Ishikawa (cell line): ENCODE measurements at regions not wholly inside any gene's neighbourhood (a gene's known extent, or its start where the extent isn't known, plus 50 kb on each side); places are given as distances from the start of the nearest gene placed in this dataset.

Source experiments
- CEBPB ChIP-seq: IDR thresholded peaks from 2 replicates; pipeline ENCODE4 v1.6.1; 2012
- CREB1 ChIP-seq: IDR thresholded peaks from 2 replicates; pipeline ENCODE4 v1.6.1; 2012; ENCODE audit warnings: low read depth
- EGR1 ChIP-seq: IDR thresholded peaks from 2 replicates; pipeline ENCODE4 v1.6.1; 2012
- EP300 ChIP-seq: IDR thresholded peaks from 2 replicates; pipeline ENCODE4 v1.6.1; 2012; ENCODE audit warnings: borderline replicate concordance
- FOXM1 ChIP-seq: IDR thresholded peaks from 2 replicates; pipeline ENCODE4 v1.6.1; 2012; ENCODE audit warnings: low read depth, borderline replicate concordance
- NFIC ChIP-seq: IDR thresholded peaks from 2 replicates; pipeline ENCODE4 v1.6.1; 2012
- RAD21 ChIP-seq: IDR thresholded peaks from 2 replicates; pipeline ENCODE4 v1.6.1; 2012; ENCODE audit warnings: low read depth
- REST ChIP-seq: IDR thresholded peaks from 2 replicates; pipeline ENCODE4 v1.6.1; 2012; ENCODE audit warnings: low read depth, mild to moderate bottlenecking
- TAF1 ChIP-seq: IDR thresholded peaks from 2 replicates; pipeline ENCODE4 v1.6.1; 2012; ENCODE audit warnings: low read depth, mild to moderate bottlenecking
- TCF12 ChIP-seq: IDR thresholded peaks from 2 replicates; pipeline ENCODE4 v1.6.1; 2012; ENCODE audit warnings: low read depth
- TEAD4 ChIP-seq: IDR thresholded peaks from 2 replicates; pipeline ENCODE4 v1.6.1; 2012
- YY1 ChIP-seq: IDR thresholded peaks from 2 replicates; pipeline ENCODE4 v1.6.1; 2012; ENCODE audit warnings: low read depth
- ZBTB7A ChIP-seq: IDR thresholded peaks from 2 replicates; pipeline ENCODE4 v1.6.1; 2012; ENCODE audit warnings: low read depth
- TF ChIP-seq, protein P1 (sequence below): IDR thresholded peaks from 2 replicates; pipeline ENCODE4 v1.6.1; 2012
- TF ChIP-seq, protein P2 (sequence below): IDR thresholded peaks from 2 replicates; pipeline ENCODE4 v1.6.1; 2012

GRCh38 chr1:185631843-185632242, 102.3 kb upstream of the HMCN1 start:
- no peak for TF ChIP-seq YY1
- TF ChIP-seq RAD21 = no peak
- TF ChIP-seq REST = no peak
- TF ChIP-seq, protein P1, sequence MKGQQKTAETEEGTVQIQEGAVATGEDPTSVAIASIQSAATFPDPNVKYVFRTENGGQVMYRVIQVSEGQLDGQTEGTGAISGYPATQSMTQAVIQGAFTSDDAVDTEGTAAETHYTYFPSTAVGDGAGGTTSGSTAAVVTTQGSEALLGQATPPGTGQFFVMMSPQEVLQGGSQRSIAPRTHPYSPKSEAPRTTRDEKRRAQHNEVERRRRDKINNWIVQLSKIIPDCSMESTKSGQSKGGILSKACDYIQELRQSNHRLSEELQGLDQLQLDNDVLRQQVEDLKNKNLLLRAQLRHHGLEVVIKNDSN = no peak
- no peak for TF ChIP-seq CEBPB
- no peak for TF ChIP-seq TAF1
- no peak for TF ChIP-seq EP300
- TF ChIP-seq, protein P2, sequence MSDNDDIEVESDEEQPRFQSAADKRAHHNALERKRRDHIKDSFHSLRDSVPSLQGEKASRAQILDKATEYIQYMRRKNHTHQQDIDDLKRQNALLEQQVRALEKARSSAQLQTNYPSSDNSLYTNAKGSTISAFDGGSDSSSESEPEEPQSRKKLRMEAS = no peak
- no peak for TF ChIP-seq TEAD4
- TF ChIP-seq EGR1 = no peak

- TF ChIP-seq TAF1 (no peak), EGR1 (no peak), TEAD4 (no peak), NFIC (no peak), CREB1 (no peak), ZBTB7A (no peak), RAD21 (no peak), REST (no peak), YY1 (no peak), EP300 (no peak), FOXM1 (no peak), TCF12 (no peak), CEBPB (no peak)
- TF ChIP-seq, protein P1 = no peak
- TF ChIP-seq, protein P2 = no peak
These were observed 106.3 kb upstream of the HMCN1 start for GRCh38 chr1:185627761-185628501.

- TF ChIP-seq, protein P2 = no peak
- no peak for TF ChIP-seq CEBPB
- no peak for TF ChIP-seq TAF1
- no peak for TF ChIP-seq TCF12
- no peak for TF ChIP-seq CREB1
- no peak for TF ChIP-seq EGR1
- TF ChIP-seq, protein P1 = no peak
- no peak for TF ChIP-seq TEAD4
- TF ChIP-seq ZBTB7A = no peak
- no peak for TF ChIP-seq RAD21
- no peak for TF ChIP-seq FOXM1
- no peak for TF ChIP-seq EP300
- no peak for TF ChIP-seq NFIC
- no peak for TF ChIP-seq YY1
- no peak for TF ChIP-seq REST
These were observed 107.0 kb upstream of the HMCN1 start for GRCh38 chr1:185627171-185627570.
